Gastroesophageal sphincter (tissue), 3 donors: ENCODE measurements at regions not wholly inside any gene's neighbourhood (a gene's known extent, or its start where the extent isn't known, plus 50 kb on each side); places are given as distances from the start of the nearest gene placed in this dataset.

Experiments
- CTCF ChIP-seq, 4 experiments: fragments of 200-600 bp in 2 of 4; fragments of 450-650 bp in 2 of 4; sonication (generic) in 1 of 4; IDR thresholded peaks; one replicate each; pipeline ENCODE4 v1.5.1; 2017 to 2019; ENCODE audit warnings: antibody characterized with exemption in 4 of 4, mild to moderate bottlenecking in 2 of 4, moderate library complexity in 2 of 4
- POLR2A ChIP-seq, 2 donors: fragments of 450-650 bp; IDR thresholded peaks; one replicate each; pipeline ENCODE4 v1.6.1; 2017; ENCODE audit warnings: antibody characterized with exemption in 2 of 2, mild to moderate bottlenecking in 2 of 2, moderate library complexity in 1 of 2

DNA sequence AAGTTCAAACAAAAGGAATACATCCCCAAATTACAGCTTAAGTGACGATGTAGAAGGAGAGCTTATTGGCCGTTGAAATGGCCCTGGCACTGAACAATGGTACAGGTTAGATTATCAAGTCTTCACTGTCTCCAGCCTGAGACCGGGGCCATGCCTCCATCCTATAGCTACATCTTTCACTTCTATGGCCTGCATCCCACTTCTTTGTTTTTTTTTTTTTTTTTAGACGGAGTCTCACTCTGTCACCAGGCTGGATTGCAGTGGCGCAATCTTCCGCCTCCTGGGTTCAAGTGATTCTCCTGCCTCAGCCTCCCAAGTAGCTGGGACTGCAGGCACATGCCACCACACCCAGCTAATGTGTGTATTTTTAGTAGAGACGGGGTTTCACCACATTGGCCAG lies 464.6 kb downstream of the CDH26 start:
- TF ChIP-seq POLR2A (IDR thresholded peaks at IDR 0.05) (no peak), CTCF (IDR thresholded peaks at IDR 0.05) (no peak)
